GM21390 (cell line): ENCODE measurements at regions not wholly inside any gene's neighbourhood (a gene's known extent, or its start where the extent isn't known, plus 50 kb on each side); places are given as distances from the start of the nearest gene placed in this dataset.

Experiments
- ATAC-seq: cut with Tn5 transposase; IDR thresholded peaks from one replicate; pipeline ENCODE4 v1.9.1; 2021; ENCODE audit not compliant: unreplicated experiment

DNA sequence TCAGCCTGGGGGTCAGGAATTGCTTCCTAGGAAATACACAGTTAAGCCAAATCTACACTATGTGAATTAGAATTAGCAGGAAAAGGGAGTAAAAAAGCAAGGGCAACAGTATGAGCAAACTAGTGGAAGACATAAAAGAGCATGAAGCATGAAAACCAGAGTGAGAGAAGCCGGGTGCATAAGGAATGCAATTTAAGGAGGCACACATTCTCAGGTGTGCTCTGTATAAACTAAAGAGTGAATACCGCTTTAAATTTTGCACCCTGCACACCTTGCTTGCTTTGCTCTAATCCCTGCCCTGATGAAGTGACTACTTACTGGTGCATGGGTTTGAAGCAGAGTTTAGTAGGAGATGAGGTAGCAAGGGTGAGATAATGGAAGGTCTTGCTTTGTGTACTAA lies 65.7 kb upstream of the EPHA4 start:
- ATAC-seq: no peak

DNA sequence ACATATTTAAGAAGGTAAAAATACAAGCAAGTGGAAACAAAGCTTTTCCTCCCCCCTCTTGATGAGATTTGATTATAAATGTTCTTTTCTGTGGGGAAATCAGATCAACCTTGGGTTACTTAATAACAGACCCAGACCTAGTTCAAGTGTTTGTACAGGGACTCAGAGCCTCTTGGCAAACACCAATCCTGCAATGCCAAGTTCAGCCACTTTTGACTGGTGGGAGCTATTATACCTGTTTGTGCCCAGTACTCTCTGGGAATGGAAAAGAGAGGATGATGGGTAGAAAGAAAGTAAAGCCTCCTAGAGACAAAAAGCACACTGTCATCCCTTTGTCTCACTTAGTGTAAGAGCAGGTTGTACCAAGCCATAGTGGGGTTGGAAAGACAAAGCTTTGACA lies 63.8 kb upstream of the EPHA4 start:
- no peak for ATAC-seq

DNA sequence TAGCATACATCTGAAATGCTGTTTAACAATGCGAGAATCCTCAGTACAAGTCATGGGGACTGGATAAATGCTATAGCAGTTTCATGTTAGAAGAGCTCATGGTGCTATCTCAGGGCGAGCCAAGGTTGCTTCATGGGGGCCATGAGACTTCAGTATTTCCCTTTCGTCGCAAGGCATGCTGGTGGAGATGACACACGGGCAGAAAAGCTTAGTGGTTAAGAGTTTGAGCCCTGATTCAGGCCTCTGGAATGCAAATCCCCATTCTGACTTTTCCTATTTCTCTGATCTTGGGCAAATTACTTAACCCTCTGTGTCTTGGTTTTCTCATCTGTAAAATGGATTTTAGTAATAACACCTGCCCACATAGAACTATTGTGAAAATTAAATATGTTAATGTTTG lies 57.4 kb upstream of the EPHA4 start:
- no peak for ATAC-seq

DNA sequence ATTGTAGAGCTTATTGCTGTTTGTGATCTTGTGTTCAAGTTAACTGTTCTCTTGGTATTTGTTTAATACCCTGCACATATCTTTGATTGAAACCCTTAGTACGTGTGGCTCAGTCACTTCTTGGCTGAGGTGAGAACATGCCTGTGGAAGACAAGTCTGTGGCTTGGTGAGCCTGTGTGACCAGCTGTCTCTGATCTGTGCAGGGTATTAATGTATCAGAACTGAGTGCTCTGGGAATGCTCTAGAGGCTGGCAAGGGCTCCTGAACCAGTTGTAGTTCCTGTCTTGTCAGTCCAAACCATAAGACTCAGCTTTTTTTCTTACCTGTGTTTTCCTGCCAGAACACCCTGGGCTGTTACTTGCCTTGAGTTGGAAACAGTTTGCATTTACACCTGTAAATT lies 52.4 kb upstream of the EPHA4 start:
- ATAC-seq: no peak
